SK-N-SH treated with all-trans-retinoic acid at 6 μM for 48 hours (cell line): ENCODE measurements at regions not wholly inside any gene's neighbourhood (a gene's known extent, or its start where the extent isn't known, plus 50 kb on each side); places are given as distances from the start of the nearest gene placed in this dataset.

Experiments
- ATAC-seq: fragments of 200-7000 bp; cut with Tn5 transposase; 3 replicates; pipeline ENCODE4 v1.9.1; 2020; ENCODE audit warnings: mild to moderate bottlenecking, moderate library complexity
- ARNTL ChIP-seq: fragments of 450-650 bp; formaldehyde crosslinking; IDR thresholded peaks from 2 replicates; pipeline ENCODE4 v1.5.0; 2020; ENCODE audit warnings: low read depth, mild to moderate bottlenecking, moderate library complexity, borderline replicate concordance
- BACH2 ChIP-seq: fragments of 250-450 bp; sonication (Bioruptor Pico); IDR thresholded peaks from 2 replicates; pipeline ENCODE4 v1.9.0; 2021; ENCODE audit warnings: mild to moderate bottlenecking, borderline replicate concordance
- ESRRG ChIP-seq: fragments of 250-450 bp; sonication (Bioruptor Pico); IDR thresholded peaks from 2 replicates; pipeline ENCODE4 v1.6.1; 2021; ENCODE audit warnings: mild to moderate bottlenecking
- ISL1 ChIP-seq: fragments of 250-450 bp; sonication (Bioruptor Pico); IDR thresholded peaks from 2 replicates; pipeline ENCODE4 v2.1.2; 2022; ENCODE audit warnings: mild to moderate bottlenecking, moderate library complexity
- OSR1 ChIP-seq: fragments of 250-450 bp; sonication (Bioruptor Pico); IDR thresholded peaks from 2 replicates; pipeline ENCODE4 v1.8.0; 2022; ENCODE audit warnings: moderate library complexity, mild to moderate bottlenecking, inconsistent platforms
- PPARA ChIP-seq: fragments of 250-450 bp; sonication (Bioruptor Pico); IDR thresholded peaks from 2 replicates; pipeline ENCODE4 v1.5.0; 2020; ENCODE audit warnings: mild to moderate bottlenecking, borderline replicate concordance
- RARB ChIP-seq: fragments of 250-450 bp; sonication (Bioruptor Pico); IDR thresholded peaks from 2 replicates; pipeline ENCODE4 v1.8.0; 2021; ENCODE audit warnings: mild to moderate bottlenecking, moderate library complexity
- SNAI2 ChIP-seq: fragments of 250-450 bp; sonication (Bioruptor Pico); IDR thresholded peaks from 2 replicates; pipeline ENCODE4 v1.5.0; 2020; ENCODE audit warnings: mild to moderate bottlenecking, moderate library complexity
- TCF4 ChIP-seq: fragments of 250-450 bp; sonication (Bioruptor Pico); IDR thresholded peaks from 2 replicates; pipeline ENCODE4 v1.8.0; 2021; ENCODE audit warnings: mild to moderate bottlenecking, moderate library complexity, borderline replicate concordance
- TOX ChIP-seq: fragments of 250-450 bp; sonication (Bioruptor Pico); IDR thresholded peaks from 2 replicates; pipeline ENCODE4 v1.8.0; 2021; ENCODE audit warnings: mild to moderate bottlenecking, moderate library complexity, borderline replicate concordance
- ZC3H10 ChIP-seq: fragments of 250-450 bp; sonication (Bioruptor Pico); IDR thresholded peaks from 2 replicates; pipeline ENCODE4 v1.5.1; 2021; ENCODE audit warnings: mild to moderate bottlenecking, moderate library complexity
- ZFP3 ChIP-seq: fragments of 250-450 bp; sonication (Bioruptor Pico); IDR thresholded peaks from 2 replicates; pipeline ENCODE4 v1.5.0; 2020; ENCODE audit warnings: mild to moderate bottlenecking, moderate library complexity
- ZFP30 ChIP-seq: fragments of 450-650 bp; formaldehyde crosslinking; IDR thresholded peaks from 2 replicates; pipeline ENCODE4 v1.5.0; 2022; ENCODE audit warnings: mild to moderate bottlenecking, moderate library complexity
- ZNF565 ChIP-seq: fragments of 450-650 bp; formaldehyde crosslinking; conservative IDR thresholded peaks from 2 replicates; pipeline ENCODE4 v1.5.0; 2020; ENCODE audit warnings: low read depth, mild to moderate bottlenecking, moderate library complexity
- ZNF70 ChIP-seq: fragments of 450-650 bp; formaldehyde crosslinking; IDR thresholded peaks from 2 replicates; pipeline ENCODE4 v1.5.0; 2020; ENCODE audit warnings: mild to moderate bottlenecking, moderate library complexity
- ZNF8 ChIP-seq: fragments of 450-650 bp; formaldehyde crosslinking; IDR thresholded peaks from 2 replicates; pipeline ENCODE4 v1.5.0; 2020; ENCODE audit warnings: mild to moderate bottlenecking, moderate library complexity
- TF ChIP-seq, protein P1 (sequence below): fragments of 250-450 bp; sonication (Bioruptor Pico); IDR thresholded peaks from 2 replicates; pipeline ENCODE4 v1.5.1; 2020; ENCODE audit warnings: low read depth, mild to moderate bottlenecking, moderate library complexity
- TF ChIP-seq, protein P2 (sequence below): fragments of 250-450 bp; sonication (Bioruptor Pico); IDR thresholded peaks from 2 replicates; pipeline ENCODE4 v1.8.0; 2021; ENCODE audit warnings: low read depth, mild to moderate bottlenecking, moderate library complexity, borderline replicate concordance
- TF ChIP-seq, protein P3 (sequence below): fragments of 250-450 bp; sonication (Bioruptor Pico); IDR thresholded peaks from 2 replicates; pipeline ENCODE4 v1.5.1; 2021; ENCODE audit warnings: mild to moderate bottlenecking, moderate library complexity
- TF ChIP-seq, protein P4 (sequence below): fragments of 250-450 bp; sonication (Bioruptor Pico); IDR thresholded peaks from 2 replicates; pipeline ENCODE4 v1.8.0; 2020; ENCODE audit warnings: mild to moderate bottlenecking, moderate library complexity, borderline replicate concordance

DNA sequence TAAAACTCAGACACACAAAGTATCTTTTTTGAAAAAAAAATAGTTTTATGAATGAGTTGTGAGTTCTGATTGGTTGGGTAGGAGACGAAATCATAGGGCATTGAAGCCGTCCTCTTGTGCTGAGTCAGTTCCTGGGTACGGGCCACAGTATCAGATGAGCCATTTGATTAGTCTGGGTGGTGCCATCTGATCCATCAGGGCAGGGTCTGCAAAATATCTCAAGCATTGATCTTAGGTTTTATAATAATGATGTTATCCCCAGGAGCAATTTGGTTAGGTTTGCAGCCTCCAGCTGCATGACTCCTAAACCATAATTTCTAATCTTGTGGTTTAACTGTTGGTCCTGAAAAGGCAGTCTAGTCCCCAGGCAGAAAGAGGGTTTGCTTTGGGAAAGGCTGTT lies 1310.6 kb downstream of the SLITRK1 start:
- TF ChIP-seq ZNF565 (CRISPR knock-in tag), result no peak
- no peak for TF ChIP-seq ARNTL
- no peak for TF ChIP-seq ZNF8 (CRISPR knock-in tag)
- no peak for TF ChIP-seq ZFP30 (CRISPR knock-in tag)
- TF ChIP-seq ZFP3 (CRISPR knock-in tag), result no peak
- TF ChIP-seq, protein P1, sequence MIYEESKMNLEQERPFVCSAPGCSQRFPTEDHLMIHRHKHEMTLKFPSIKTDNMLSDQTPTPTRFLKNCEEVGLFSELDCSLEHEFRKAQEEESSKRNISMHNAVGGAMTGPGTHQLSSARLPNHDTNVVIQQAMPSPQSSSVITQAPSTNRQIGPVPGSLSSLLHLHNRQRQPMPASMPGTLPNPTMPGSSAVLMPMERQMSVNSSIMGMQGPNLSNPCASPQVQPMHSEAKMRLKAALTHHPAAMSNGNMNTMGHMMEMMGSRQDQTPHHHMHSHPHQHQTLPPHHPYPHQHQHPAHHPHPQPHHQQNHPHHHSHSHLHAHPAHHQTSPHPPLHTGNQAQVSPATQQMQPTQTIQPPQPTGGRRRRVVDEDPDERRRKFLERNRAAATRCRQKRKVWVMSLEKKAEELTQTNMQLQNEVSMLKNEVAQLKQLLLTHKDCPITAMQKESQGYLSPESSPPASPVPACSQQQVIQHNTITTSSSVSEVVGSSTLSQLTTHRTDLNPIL, result no peak
- no peak for TF ChIP-seq RARB (CRISPR knock-in tag)
- no peak for TF ChIP-seq TCF4 (CRISPR knock-in tag)
- TF ChIP-seq ZNF70 (CRISPR knock-in tag), result no peak
- TF ChIP-seq, protein P2, sequence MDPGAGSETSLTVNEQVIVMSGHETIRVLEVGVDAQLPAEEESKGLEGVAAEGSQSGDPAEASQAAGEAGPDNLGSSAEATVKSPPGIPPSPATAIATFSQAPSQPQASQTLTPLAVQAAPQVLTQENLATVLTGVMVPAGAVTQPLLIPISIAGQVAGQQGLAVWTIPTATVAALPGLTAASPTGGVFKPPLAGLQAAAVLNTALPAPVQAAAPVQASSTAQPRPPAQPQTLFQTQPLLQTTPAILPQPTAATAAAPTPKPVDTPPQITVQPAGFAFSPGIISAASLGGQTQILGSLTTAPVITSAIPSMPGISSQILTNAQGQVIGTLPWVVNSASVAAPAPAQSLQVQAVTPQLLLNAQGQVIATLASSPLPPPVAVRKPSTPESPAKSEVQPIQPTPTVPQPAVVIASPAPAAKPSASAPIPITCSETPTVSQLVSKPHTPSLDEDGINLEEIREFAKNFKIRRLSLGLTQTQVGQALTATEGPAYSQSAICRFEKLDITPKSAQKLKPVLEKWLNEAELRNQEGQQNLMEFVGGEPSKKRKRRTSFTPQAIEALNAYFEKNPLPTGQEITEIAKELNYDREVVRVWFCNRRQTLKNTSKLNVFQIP (CRISPR knock-in tag), result no peak
- TF ChIP-seq OSR1, result no peak
- TF ChIP-seq ZC3H10 (CRISPR knock-in tag), result no peak
- no peak for ATAC-seq

DNA sequence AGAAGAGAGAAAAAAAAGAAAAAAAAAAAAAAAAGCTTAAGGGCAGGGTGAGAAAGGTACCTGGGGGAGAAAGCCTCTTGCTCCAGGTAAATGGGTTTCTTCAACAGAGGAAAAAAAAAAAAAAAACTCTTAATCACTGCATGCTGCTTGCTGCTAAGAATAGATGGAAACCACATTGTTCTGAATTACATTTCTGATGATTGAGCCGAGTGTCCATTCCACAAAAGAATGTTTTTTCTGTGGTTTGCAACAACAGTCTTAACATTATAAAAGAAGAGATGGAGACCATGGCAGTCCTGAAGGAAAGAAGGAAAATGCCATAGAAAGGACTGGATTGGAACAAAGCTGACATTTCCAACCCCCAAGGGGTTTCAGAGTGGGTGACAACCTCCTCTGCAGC lies 1312.7 kb downstream of the SLITRK1 start:
- no peak for TF ChIP-seq BACH2 (CRISPR knock-in tag)
- TF ChIP-seq, protein P3, sequence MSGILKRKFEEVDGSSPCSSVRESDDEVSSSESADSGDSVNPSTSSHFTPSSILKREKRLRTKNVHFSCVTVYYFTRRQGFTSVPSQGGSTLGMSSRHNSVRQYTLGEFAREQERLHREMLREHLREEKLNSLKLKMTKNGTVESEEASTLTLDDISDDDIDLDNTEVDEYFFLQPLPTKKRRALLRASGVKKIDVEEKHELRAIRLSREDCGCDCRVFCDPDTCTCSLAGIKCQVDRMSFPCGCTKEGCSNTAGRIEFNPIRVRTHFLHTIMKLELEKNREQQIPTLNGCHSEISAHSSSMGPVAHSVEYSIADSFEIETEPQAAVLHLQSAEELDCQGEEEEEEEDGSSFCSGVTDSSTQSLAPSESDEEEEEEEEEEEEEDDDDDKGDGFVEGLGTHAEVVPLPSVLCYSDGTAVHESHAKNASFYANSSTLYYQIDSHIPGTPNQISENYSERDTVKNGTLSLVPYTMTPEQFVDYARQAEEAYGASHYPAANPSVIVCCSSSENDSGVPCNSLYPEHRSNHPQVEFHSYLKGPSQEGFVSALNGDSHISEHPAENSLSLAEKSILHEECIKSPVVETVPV, result no peak
- no peak for ATAC-seq

DNA sequence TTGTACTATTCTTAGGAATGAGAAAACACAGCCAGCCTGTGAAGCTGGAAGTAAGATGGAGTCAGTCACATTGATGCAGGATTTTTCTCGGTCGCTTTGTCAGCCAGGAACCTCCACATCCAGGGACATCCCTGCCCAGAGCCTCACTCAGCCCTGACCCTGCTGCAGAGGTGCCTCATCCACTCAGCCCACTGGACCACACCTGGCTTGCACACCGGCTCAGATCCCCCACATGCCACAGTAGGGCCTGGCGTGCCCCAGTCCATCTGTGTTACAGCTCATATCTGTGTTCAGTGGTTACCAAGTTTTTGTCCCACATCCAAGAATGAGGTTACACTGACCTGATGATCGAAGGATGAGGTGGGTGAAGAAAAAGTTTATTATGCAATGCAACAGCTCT lies 1315.4 kb downstream of the SLITRK1 start:
- no peak for ATAC-seq
- no peak for TF ChIP-seq OSR1
- TF ChIP-seq ZFP30 (CRISPR knock-in tag), result no peak
- TF ChIP-seq SNAI2 (CRISPR knock-in tag), result no peak
- TF ChIP-seq, protein P3, result no peak
- TF ChIP-seq ISL1, result no peak
- TF ChIP-seq, protein P1, result no peak
- no peak for TF ChIP-seq RARB (CRISPR knock-in tag)
- TF ChIP-seq ZNF70 (CRISPR knock-in tag), result no peak
- no peak for TF ChIP-seq ZC3H10 (CRISPR knock-in tag)
- TF ChIP-seq PPARA (CRISPR knock-in tag), result no peak
- TF ChIP-seq, protein P4, sequence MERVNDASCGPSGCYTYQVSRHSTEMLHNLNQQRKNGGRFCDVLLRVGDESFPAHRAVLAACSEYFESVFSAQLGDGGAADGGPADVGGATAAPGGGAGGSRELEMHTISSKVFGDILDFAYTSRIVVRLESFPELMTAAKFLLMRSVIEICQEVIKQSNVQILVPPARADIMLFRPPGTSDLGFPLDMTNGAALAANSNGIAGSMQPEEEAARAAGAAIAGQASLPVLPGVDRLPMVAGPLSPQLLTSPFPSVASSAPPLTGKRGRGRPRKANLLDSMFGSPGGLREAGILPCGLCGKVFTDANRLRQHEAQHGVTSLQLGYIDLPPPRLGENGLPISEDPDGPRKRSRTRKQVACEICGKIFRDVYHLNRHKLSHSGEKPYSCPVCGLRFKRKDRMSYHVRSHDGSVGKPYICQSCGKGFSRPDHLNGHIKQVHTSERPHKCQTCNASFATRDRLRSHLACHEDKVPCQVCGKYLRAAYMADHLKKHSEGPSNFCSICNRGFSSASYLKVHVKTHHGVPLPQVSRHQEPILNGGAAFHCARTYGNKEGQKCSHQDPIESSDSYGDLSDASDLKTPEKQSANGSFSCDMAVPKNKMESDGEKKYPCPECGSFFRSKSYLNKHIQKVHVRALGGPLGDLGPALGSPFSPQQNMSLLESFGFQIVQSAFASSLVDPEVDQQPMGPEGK (CRISPR knock-in tag), result no peak
- no peak for TF ChIP-seq TOX (CRISPR knock-in tag)
- no peak for TF ChIP-seq ARNTL
- TF ChIP-seq ZNF8 (CRISPR knock-in tag), result no peak
- no peak for TF ChIP-seq ESRRG (CRISPR knock-in tag)
- TF ChIP-seq BACH2 (CRISPR knock-in tag), result no peak
- no peak for TF ChIP-seq TCF4 (CRISPR knock-in tag)

DNA sequence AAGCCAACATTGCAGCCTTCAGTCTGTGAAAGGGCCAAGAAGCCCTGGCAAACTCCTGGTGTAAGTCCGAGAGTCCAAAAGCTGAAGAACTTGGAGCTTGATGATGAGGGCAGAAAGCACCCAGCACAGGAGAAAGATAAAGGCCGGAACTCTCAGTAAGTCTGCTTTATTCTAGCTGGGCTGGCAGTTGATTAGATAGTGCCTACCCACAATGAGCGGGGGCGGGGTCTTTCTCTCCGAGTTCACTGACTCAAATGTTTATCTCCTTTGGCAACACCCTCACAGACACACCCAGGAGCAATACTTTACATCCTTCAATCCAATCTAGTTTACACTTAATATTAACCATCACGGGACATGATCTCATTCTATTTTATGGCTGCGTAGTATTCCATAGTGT lies 1317.1 kb downstream of the SLITRK1 start:
- no peak for TF ChIP-seq ARNTL
- TF ChIP-seq OSR1, result no peak
- TF ChIP-seq, protein P4 (CRISPR knock-in tag), result no peak
- no peak for TF ChIP-seq TOX (CRISPR knock-in tag)
- TF ChIP-seq ISL1, result no peak
- TF ChIP-seq, protein P2 (CRISPR knock-in tag), result no peak
- TF ChIP-seq ZNF8 (CRISPR knock-in tag), result no peak
- no peak for ATAC-seq
